OCI-LY7 (cell line): ENCODE measurements at regions not wholly inside any gene's neighbourhood (a gene's known extent, or its start where the extent isn't known, plus 50 kb on each side); places are given as distances from the start of the nearest gene placed in this dataset.

Experiments
- BruUV-seq: library from RNA; stranded (reverse); fragments of 400-500 nt; replicated peaks from 2 replicates; lab custom pipeline; 2021; lab: Mats Ljungman, UMichigan
- CTCF ChIA-PET: fragments of 300-600 bp; sonication (Branson Sonifier 250); formaldehyde crosslinking; loops from one replicate; lab custom pipeline; 2022; ENCODE audit warnings: antibody characterized with exemption; ENCODE audit not compliant: unreplicated experiment; lab: Charles Lee
- POLR2A ChIA-PET: fragments of 300-600 bp; sonication (Branson Sonifier 250); formaldehyde crosslinking; loops from one replicate; lab custom pipeline; 2022; ENCODE audit warnings: antibody characterized with exemption; lab: Charles Lee
- DNase-seq: peaks from one replicate; pipeline ENCODE4 v3.0.0-alpha.2; 2015; ENCODE audit warnings: low spot score
- H2AFZ ChIP-seq: fragments of 200-600 bp; sonication (generic), shearing (Covaris generic); 2 replicates; pipeline ENCODE4 v1.6.1; 2014; ENCODE audit warnings: mild to moderate bottlenecking, antibody characterized with exemption, low read length, moderate library complexity
- H3K27ac ChIP-seq: fragments of 200-600 bp; sonication (generic); 2 replicates; pipeline ENCODE4 v1.5.1; 2014; ENCODE audit warnings: mixed run types, low read depth, mild to moderate bottlenecking, moderate library complexity, low read length, inconsistent platforms; ENCODE audit not compliant: poor library complexity, severe bottlenecking
- H3K36me3 ChIP-seq: fragments of 200-600 bp; sonication (generic); 2 replicates; pipeline ENCODE4 v1.6.1; 2014; ENCODE audit warnings: mild to moderate bottlenecking, antibody characterized with exemption, low read length, moderate library complexity, mixed read lengths; ENCODE audit not compliant: insufficient read depth
- H3K4me1 ChIP-seq: fragments of 200-600 bp; sonication (generic); 2 replicates; pipeline ENCODE4 v1.5.1; 2014; ENCODE audit warnings: mild to moderate bottlenecking, low read length; ENCODE audit not compliant: insufficient read depth, poor library complexity, severe bottlenecking
- H3K4me2 ChIP-seq: fragments of 200-600 bp; sonication (generic); 2 replicates; pipeline ENCODE4 v1.6.1; 2014; ENCODE audit warnings: mild to moderate bottlenecking, low read length
- H3K4me3 ChIP-seq: fragments of 200-600 bp; sonication (generic); 2 replicates; pipeline ENCODE4 v1.5.1; 2014; ENCODE audit warnings: mild to moderate bottlenecking, low read depth, low read length; ENCODE audit not compliant: poor library complexity, severe bottlenecking
- H3K79me2 ChIP-seq: fragments of 200-600 bp; sonication (generic); 2 replicates; pipeline ENCODE4 v1.6.1; 2016; ENCODE audit warnings: low read depth, mild to moderate bottlenecking, low read length, moderate library complexity, mixed read lengths; ENCODE audit not compliant: insufficient read depth
- H3K9me2 ChIP-seq: fragments of 200-600 bp; sonication (generic); 2 replicates; pipeline ENCODE4 v1.6.1; 2016; ENCODE audit warnings: mild to moderate bottlenecking, low read length, mixed read lengths; ENCODE audit not compliant: insufficient read depth
- H3K9me3 ChIP-seq: fragments of 200-600 bp; sonication (generic); 2 replicates; pipeline ENCODE4 v1.6.1; 2014; ENCODE audit warnings: mild to moderate bottlenecking, mixed run types, low read length, mixed read lengths
- H4K20me1 ChIP-seq: fragments of 200-600 bp; sonication (generic); 2 replicates; pipeline ENCODE4 v1.6.1; 2014; ENCODE audit warnings: mild to moderate bottlenecking, antibody characterized with exemption, low read length, moderate library complexity, mixed read lengths; ENCODE audit not compliant: insufficient read depth
- EZH2phosphoT487 ChIP-seq: fragments of 200-600 bp; sonication (generic); IDR thresholded peaks from 2 replicates; pipeline ENCODE4 v1.6.1; 2018; ENCODE audit warnings: low read depth, borderline replicate concordance, mild to moderate bottlenecking, mixed run types, antibody characterized with exemption, low read length, moderate library complexity, mixed read lengths
- intact Hi-C: fragments of 100-400 bp; cut with micrococcal nuclease; formaldehyde crosslinking; loops from one replicate; pipeline ENCODE4 v1.10.0; 2022; ENCODE audit not compliant: unreplicated experiment
- TF ChIP-seq, protein P1 (sequence below): fragments of 200-600 bp; sonication (generic); conservative IDR thresholded peaks from 2 replicates; pipeline ENCODE4 v1.5.1; 2014; ENCODE audit warnings: mild to moderate bottlenecking, antibody characterized with exemption, low read length, moderate library complexity, mixed read lengths

DNA sequence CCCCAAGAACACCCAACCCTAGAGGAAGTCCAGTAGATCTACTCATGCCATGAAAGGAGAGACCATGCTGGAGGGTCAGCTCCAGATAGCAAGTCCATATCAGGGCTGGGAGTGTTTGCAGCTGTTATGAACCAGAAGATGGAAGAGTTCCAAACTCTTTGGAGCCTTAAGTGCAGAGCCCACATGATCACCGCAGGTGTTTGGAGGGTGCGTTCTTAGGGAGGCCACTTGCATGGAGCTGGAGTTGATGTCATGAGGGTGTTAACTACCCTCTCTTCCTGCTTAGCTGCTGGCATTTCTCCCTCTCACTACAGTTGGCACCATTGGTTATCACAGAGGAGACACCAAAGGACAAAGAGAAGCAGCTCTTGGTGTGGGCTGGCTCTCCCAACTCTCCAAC, 616.9 kb downstream of the AJAP1 start:
- peaks cover 9% of the 10 kb centered on the region for H3K4me1 ChIP-seq
- POLR2A ChIA-PET, result interaction anchor here (0.8 kb wide), 1 partner anchor 259 kb away, joined by 3 read pairs; no protein-coding TSS in a partner anchor
- BruUV-seq, result no TSS peak
- H3K4me2 ChIP-seq, result no peak overlapping the region
- TF ChIP-seq EZH2phosphoT487, result no peak
- TF ChIP-seq, protein P1, sequence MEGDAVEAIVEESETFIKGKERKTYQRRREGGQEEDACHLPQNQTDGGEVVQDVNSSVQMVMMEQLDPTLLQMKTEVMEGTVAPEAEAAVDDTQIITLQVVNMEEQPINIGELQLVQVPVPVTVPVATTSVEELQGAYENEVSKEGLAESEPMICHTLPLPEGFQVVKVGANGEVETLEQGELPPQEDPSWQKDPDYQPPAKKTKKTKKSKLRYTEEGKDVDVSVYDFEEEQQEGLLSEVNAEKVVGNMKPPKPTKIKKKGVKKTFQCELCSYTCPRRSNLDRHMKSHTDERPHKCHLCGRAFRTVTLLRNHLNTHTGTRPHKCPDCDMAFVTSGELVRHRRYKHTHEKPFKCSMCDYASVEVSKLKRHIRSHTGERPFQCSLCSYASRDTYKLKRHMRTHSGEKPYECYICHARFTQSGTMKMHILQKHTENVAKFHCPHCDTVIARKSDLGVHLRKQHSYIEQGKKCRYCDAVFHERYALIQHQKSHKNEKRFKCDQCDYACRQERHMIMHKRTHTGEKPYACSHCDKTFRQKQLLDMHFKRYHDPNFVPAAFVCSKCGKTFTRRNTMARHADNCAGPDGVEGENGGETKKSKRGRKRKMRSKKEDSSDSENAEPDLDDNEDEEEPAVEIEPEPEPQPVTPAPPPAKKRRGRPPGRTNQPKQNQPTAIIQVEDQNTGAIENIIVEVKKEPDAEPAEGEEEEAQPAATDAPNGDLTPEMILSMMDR, result no peak
- intact Hi-C loops, result no loop called here
- no peaks in the 10 kb centered on the region for H3K36me3 ChIP-seq
- DNase-seq, result no peak
- no peaks in the 10 kb centered on the region for H3K79me2 ChIP-seq
- H3K9me3 ChIP-seq, result no peaks in the 10 kb centered on the region
- CTCF ChIA-PET, result no interaction called here
- no peaks in the 10 kb centered on the region for H4K20me1 ChIP-seq
- no peak overlapping the region for H3K4me3 ChIP-seq
- no peak overlapping the region for H2AFZ ChIP-seq
- no peaks in the 10 kb centered on the region for H3K9me2 ChIP-seq
- H3K27ac ChIP-seq, result no peak overlapping the region

DNA sequence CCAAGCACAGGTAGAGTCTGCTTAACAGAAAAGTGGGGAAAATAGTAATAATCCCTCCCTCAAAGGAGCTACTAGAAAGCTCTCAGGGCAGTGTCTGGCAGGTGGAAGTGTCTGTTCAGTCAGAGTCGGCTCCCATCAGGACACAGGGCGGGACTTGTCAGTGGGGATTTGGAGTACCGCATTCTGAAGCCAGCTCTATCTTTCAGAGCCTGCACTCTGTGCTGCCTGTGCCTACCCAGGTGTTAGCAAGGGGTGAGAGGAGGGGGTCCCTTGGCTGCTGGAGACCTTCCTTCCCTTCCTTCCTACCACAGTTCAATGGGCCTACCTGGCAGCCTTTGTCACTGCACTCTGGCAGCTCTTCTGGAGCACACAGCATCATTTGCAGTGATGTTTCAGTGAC, 615.5 kb downstream of the AJAP1 start:
- H3K36me3 ChIP-seq, result no peaks in the 10 kb centered on the region
- TF ChIP-seq, protein P1, result no peak
- TF ChIP-seq EZH2phosphoT487, result no peak
- BruUV-seq, result no TSS peak
- H3K9me2 ChIP-seq, result no peaks in the 10 kb centered on the region
- CTCF ChIA-PET, result no interaction called here
- POLR2A ChIA-PET, result no interaction called here
- no peak overlapping the region for H3K4me2 ChIP-seq
- DNase-seq, result no peak
- no peak overlapping the region for H2AFZ ChIP-seq
- no peaks in the 10 kb centered on the region for H4K20me1 ChIP-seq
- no peak overlapping the region for H3K27ac ChIP-seq
- H3K4me1 ChIP-seq, result peaks cover 9% of the 10 kb centered on the region
- no peaks in the 10 kb centered on the region for H3K79me2 ChIP-seq
- no peaks in the 10 kb centered on the region for H3K9me3 ChIP-seq
- H3K4me3 ChIP-seq, result no peak overlapping the region
- intact Hi-C loops, result no loop called here

DNA sequence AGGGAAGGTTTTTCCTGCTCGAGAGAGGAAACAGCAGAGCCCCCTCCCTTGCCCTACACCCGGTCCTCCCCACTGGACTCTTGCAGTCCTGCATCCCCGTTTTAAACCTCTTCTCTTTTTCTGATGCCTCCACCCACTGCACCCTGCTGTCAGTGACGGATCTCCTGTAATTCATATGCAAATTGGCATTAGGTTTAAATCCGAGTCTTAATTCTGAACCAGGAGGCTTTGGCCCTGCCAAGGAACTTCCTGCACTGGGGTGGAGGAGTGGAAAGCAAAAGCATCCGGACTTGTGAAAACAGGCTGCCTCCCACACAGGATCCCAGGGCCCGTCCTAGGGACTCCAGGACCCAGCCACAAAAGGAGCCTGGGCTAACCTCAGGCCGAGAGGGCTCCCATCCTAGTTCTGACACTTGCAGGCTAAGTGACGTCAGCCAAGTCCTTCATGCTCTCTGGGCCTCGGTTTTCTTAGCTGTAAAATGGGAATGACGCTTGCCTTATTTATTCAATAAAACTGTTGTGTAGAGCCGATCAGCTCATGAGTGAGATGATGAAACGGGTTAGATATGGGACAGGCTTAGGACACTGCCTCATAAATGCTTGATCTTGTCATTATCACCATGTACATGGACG, 613.3 kb downstream of the AJAP1 start:
- POLR2A ChIA-PET, result interaction anchor here (1.3 kb wide), 1 partner anchor 15 kb away, joined by 3 read pairs; no protein-coding TSS in a partner anchor
- Histone ChIP-seq H3K27ac (no peak overlapping the region), H2AFZ (no peak overlapping the region), H4K20me1 (no peaks in the 10 kb centered on the region), H3K9me2 (no peaks in the 10 kb centered on the region), H3K79me2 (no peaks in the 10 kb centered on the region), H3K4me3 (no peak overlapping the region), H3K9me3 (no peaks in the 10 kb centered on the region), H3K4me2 (no peak overlapping the region), H3K36me3 (no peaks in the 10 kb centered on the region), H3K4me1 (no peaks in the 10 kb centered on the region)
- TF ChIP-seq, protein P1, result no peak
- TF ChIP-seq EZH2phosphoT487, result no peak
- CTCF ChIA-PET, result no interaction called here
- intact Hi-C loops, result no loop called here
- no peak for DNase-seq
- BruUV-seq, result no TSS peak
